Naive B cell (primary cell): ENCODE measurements at regions not wholly inside any gene's neighbourhood (a gene's known extent, or its start where the extent isn't known, plus 50 kb on each side); places are given as distances from the start of the nearest gene placed in this dataset.

Source experiments
- ATAC-seq, 2 donors: fragments of 150-1000 bp; cut with Tn5 transposase; 2 replicates each; pipeline ENCODE4 v1.10.0; 2021; ENCODE audit warnings: low read depth in 2 of 2, mild to moderate bottlenecking in 2 of 2, moderate library complexity in 2 of 2
- DNase-seq: peaks from one replicate; pipeline ENCODE4 v3.0.0; 2022
- H3K27ac Mint-ChIP-seq, 6 donors: one replicate each; pipeline ENCODE4 v1.8.0; 2020 to 2022; ENCODE audit warnings: mild to moderate bottlenecking in 6 of 6, mixed read lengths in 6 of 6, moderate library complexity in 5 of 6, inconsistent platforms in 2 of 6
- H3K27me3 Mint-ChIP-seq, 3 donors: one replicate each; pipeline ENCODE4 v1.8.0; 2021 to 2022; ENCODE audit warnings: mixed read lengths in 3 of 3, mild to moderate bottlenecking in 1 of 3
- H3K36me3 Mint-ChIP-seq, 2 donors: one replicate each; pipeline ENCODE4 v1.8.0; 2020 to 2022; ENCODE audit warnings: mixed read lengths in 2 of 2, inconsistent platforms in 1 of 2, mild to moderate bottlenecking in 1 of 2
- H3K4me1 Mint-ChIP-seq, 3 donors: one replicate each; pipeline ENCODE4 v1.8.0; 2020 to 2022; ENCODE audit warnings: mixed read lengths in 3 of 3, inconsistent platforms in 1 of 3, mild to moderate bottlenecking in 1 of 3, moderate library complexity in 1 of 3
- H3K4me3 Mint-ChIP-seq, 8 donors: one replicate each; pipeline ENCODE4 v1.8.0; 2020 to 2022; ENCODE audit warnings: mild to moderate bottlenecking in 8 of 8, mixed read lengths in 8 of 8, moderate library complexity in 8 of 8, inconsistent platforms in 2 of 8
- H3K9me3 Mint-ChIP-seq, 7 donors: one replicate each; pipeline ENCODE4 v1.8.0; 2020 to 2022; ENCODE audit warnings: mixed read lengths in 7 of 7, mild to moderate bottlenecking in 5 of 7, inconsistent platforms in 2 of 7, moderate library complexity in 1 of 7

GRCh38 chr2:611519-611918, 65.7 kb downstream of the TMEM18 start:
- H3K27ac Mint-ChIP-seq = no peak overlapping the region
- no peak overlapping the region for H3K4me3 Mint-ChIP-seq
- ATAC-seq = no peak
- H3K36me3 Mint-ChIP-seq = no peaks in the 10 kb centered on the region
- no peaks in the 10 kb centered on the region for H3K4me1 Mint-ChIP-seq
- H3K9me3 Mint-ChIP-seq = peaks cover 0 to under 1% (median 0%) of the 10 kb centered on the region in 7 donors
- peaks cover 6 to 37% (median 20%) of the 10 kb centered on the region in 3 donors for H3K27me3 Mint-ChIP-seq
- no peak for DNase-seq

DNA sequence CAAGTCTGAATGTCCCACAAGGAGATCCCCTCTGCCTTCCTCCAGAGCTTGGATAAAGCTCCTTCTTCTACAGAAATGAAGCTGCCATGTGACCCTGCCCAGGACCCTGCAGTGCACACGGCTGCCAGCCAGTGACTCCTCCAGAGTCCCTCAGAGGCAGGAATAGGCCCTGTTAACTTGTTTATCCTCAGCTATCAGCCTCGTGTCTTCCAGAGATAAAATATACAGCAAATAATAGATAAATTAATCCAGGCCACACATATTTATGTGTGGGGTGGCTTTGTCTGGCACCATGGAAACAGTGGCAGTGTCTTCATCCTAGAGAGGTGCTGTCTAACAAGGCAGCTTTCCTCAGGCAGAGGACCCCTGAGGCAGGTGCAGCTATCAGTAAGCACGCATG, 66.7 kb downstream of the TMEM18 start:
- H3K4me1 Mint-ChIP-seq = no peaks in the 10 kb centered on the region
- no peak overlapping the region for H3K4me3 Mint-ChIP-seq
- no peaks in the 10 kb centered on the region for H3K36me3 Mint-ChIP-seq
- no peaks in the 10 kb centered on the region for H3K9me3 Mint-ChIP-seq
- no peak for ATAC-seq
- no peak overlapping the region for H3K27ac Mint-ChIP-seq
- peaks cover 6 to 29% (median 17%) of the 10 kb centered on the region in 3 donors for H3K27me3 Mint-ChIP-seq
- DNase-seq = no peak

GRCh38 chr2:609881-610280, 67.3 kb downstream of the TMEM18 start:
- Mint-ChIP-seq H3K9me3 (no peaks in the 10 kb centered on the region), H3K4me3 (no peak overlapping the region), H3K36me3 (no peaks in the 10 kb centered on the region), H3K27me3 (peaks cover 6 to 25% (median 17%) of the 10 kb centered on the region in 3 donors), H3K4me1 (no peaks in the 10 kb centered on the region), H3K27ac (no peak overlapping the region)
- DNase-seq = no peak
- no peak for ATAC-seq

GRCh38 chr2:609449-609848, 67.8 kb downstream of the TMEM18 start:
- H3K9me3 Mint-ChIP-seq = no peaks in the 10 kb centered on the region
- no peaks in the 10 kb centered on the region for H3K4me1 Mint-ChIP-seq
- ATAC-seq (no peak), DNase-seq (no peak)
- H3K27ac Mint-ChIP-seq = no peak overlapping the region
- no peaks in the 10 kb centered on the region for H3K36me3 Mint-ChIP-seq
- H3K27me3 Mint-ChIP-seq = peaks cover 6 to 25% (median 17%) of the 10 kb centered on the region in 3 donors
- H3K4me3 Mint-ChIP-seq = no peak overlapping the region

GRCh38 chr2:608711-609110, 68.5 kb downstream of the TMEM18 start:
- Mint-ChIP-seq H3K9me3 (peaks cover 0 to 5% (median 0%) of the 10 kb centered on the region in 7 donors), H3K36me3 (no peaks in the 10 kb centered on the region), H3K4me1 (peaks cover 0 to 2% (median 0%) of the 10 kb centered on the region in 3 donors), H3K27me3 (peaks cover 6 to 21% (median 17%) of the 10 kb centered on the region in 3 donors), H3K27ac (no peak overlapping the region), H3K4me3 (no peak overlapping the region)
- ATAC-seq = no peak
- DNase-seq = no peak

DNA sequence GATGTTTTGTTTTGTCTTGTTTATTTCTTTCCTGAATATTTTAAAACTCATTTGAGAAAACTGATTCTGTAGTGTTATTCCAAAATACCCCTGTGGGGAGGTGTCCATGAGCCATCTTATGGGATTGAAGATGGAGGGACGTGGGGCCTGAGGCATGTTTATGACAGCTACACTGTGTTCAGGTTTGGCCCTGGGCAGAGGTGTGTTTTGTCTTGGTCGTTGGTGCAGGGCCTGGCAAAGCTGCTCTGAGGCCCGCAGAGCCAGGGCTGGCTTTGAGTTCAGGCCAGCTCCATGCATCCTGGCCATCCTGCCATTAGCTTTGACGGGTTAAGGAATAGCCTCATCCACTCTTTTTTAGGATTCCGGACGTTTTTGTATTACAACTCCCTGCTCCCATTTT, 68.9 kb downstream of the TMEM18 start:
- peaks cover 0 to 8% (median 0%) of the 10 kb centered on the region in 7 donors for H3K9me3 Mint-ChIP-seq
- H3K27ac Mint-ChIP-seq = no peak overlapping the region
- H3K4me1 Mint-ChIP-seq = peaks cover 0 to 4% (median 0%) of the 10 kb centered on the region in 3 donors
- H3K4me3 Mint-ChIP-seq = no peak overlapping the region
- no peak for DNase-seq
- ATAC-seq = no peak
- H3K27me3 Mint-ChIP-seq = peaks cover 6 to 18% (median 17%) of the 10 kb centered on the region in 3 donors
- no peaks in the 10 kb centered on the region for H3K36me3 Mint-ChIP-seq

DNA sequence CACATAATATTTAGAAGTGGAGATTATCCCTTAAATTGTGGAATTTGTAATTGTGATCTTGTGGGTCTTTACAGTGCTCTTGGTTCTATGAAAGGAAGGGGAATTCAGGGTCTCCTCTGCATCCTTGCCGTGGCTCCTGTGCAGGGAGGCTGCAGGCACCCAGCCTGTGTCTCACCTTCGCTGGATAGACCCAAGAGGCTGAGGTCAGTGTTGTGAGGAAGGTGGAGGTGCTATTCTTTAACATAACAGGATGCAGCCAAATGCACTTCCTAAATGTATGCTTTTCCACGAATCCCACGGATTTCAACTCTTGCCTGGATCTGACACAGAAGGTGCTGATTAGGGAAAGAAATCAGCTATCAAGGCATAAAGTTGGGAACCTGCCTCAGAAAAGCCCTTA, 69.5 kb downstream of the TMEM18 start:
- no peak overlapping the region for H3K27ac Mint-ChIP-seq
- H3K36me3 Mint-ChIP-seq = no peaks in the 10 kb centered on the region
- H3K27me3 Mint-ChIP-seq = peaks cover 6 to 18% (median 17%) of the 10 kb centered on the region in 3 donors
- DNase-seq (no peak), ATAC-seq (no peak)
- H3K4me3 Mint-ChIP-seq = no peak overlapping the region
- H3K4me1 Mint-ChIP-seq = peaks cover 0 to 4% (median 0%) of the 10 kb centered on the region in 3 donors
- H3K9me3 Mint-ChIP-seq = peaks cover 0 to 8% (median 0%) of the 10 kb centered on the region in 7 donors

- ATAC-seq = no peak
These were observed 70.0 kb downstream of the TMEM18 start for GRCh38 chr2:607172-607571.

GRCh38 chr2:605674-606608, 71.3 kb downstream of the TMEM18 start:
- Mint-ChIP-seq H3K4me3 (no peak overlapping the region), H3K36me3 (no peaks in the 10 kb centered on the region), H3K4me1 (peaks cover 0 to 4% (median 0%) of the 10 kb centered on the region in 3 donors), H3K9me3 (peaks cover 0 to 8% (median 0%) of the 10 kb centered on the region in 7 donors), H3K27me3 (peaks cover 6 to 15% (median 13%) of the 10 kb centered on the region in 3 donors), H3K27ac (no peak overlapping the region)
- DNase-seq (no peak), ATAC-seq (no peak)

More at GRCh38 chr2:607172-607571, 70.0 kb downstream of the TMEM18 start:
- Mint-ChIP-seq H3K27me3 (peaks cover 6 to 18% (median 17%) of the 10 kb centered on the region in 3 donors), H3K9me3 (peaks cover 0 to 8% (median 0%) of the 10 kb centered on the region in 7 donors), H3K4me1 (peaks cover 0 to 4% (median 0%) of the 10 kb centered on the region in 3 donors), H3K27ac (peak overlapping the region in 1 of 6 donors; percentile 76), H3K4me3 (no peak overlapping the region), H3K36me3 (no peaks in the 10 kb centered on the region)
- DNase-seq = no peak

- H3K36me3 Mint-ChIP-seq = no peaks in the 10 kb centered on the region
- peaks cover 6 to 8% (median 6%) of the 10 kb centered on the region in 3 donors for H3K27me3 Mint-ChIP-seq
- peaks cover 0 to 4% (median 0%) of the 10 kb centered on the region in 3 donors for H3K4me1 Mint-ChIP-seq
- no peak for ATAC-seq
- H3K4me3 Mint-ChIP-seq = no peak overlapping the region
- H3K27ac Mint-ChIP-seq = no peak overlapping the region
- DNase-seq = no peak
- H3K9me3 Mint-ChIP-seq = peaks cover 0 to 8% (median 0%) of the 10 kb centered on the region in 7 donors
These were observed 72.2 kb downstream of the TMEM18 start for GRCh38 chr2:604854-605524.

DNA sequence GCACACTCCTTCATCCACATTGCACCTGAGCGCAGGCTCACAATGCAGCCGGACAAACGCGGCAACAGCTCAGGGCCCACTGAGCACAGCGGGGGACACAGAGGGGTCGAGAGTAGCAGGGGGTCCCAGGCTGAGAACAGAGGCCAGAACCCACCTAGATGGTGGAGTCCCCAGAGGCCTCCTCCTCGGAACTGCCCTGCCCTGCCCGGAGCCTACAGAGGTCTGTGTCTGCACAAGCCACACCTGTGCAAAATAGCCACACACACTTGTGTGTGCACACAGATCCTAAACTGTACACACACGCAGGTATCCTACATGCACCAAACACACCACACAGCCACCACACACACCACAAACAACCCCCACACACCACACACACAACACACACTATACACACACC, 72.8 kb downstream of the TMEM18 start:
- DNase-seq = no peak
- H3K9me3 Mint-ChIP-seq = peaks cover 0 to 8% (median 0%) of the 10 kb centered on the region in 7 donors
- no peak overlapping the region for H3K4me3 Mint-ChIP-seq
- H3K36me3 Mint-ChIP-seq = no peaks in the 10 kb centered on the region
- peak overlapping the region in 1 of 6 donors; percentile 9 for H3K27ac Mint-ChIP-seq
- H3K4me1 Mint-ChIP-seq = peaks cover 0 to 4% (median 0%) of the 10 kb centered on the region in 3 donors
- no peak for ATAC-seq
- peaks cover 5 to 8% (median 6%) of the 10 kb centered on the region in 3 donors for H3K27me3 Mint-ChIP-seq

GRCh38 chr2:603869-604268, 73.3 kb downstream of the TMEM18 start:
- no peaks in the 10 kb centered on the region for H3K36me3 Mint-ChIP-seq
- peak overlapping the region in 2 of 6 donors; percentile 9 to 10 for H3K27ac Mint-ChIP-seq
- H3K9me3 Mint-ChIP-seq = peaks cover 0 to 8% (median 0%) of the 10 kb centered on the region in 7 donors
- ATAC-seq (no peak), DNase-seq (no peak)
- H3K4me1 Mint-ChIP-seq = peaks cover 0 to 4% (median 0%) of the 10 kb centered on the region in 3 donors
- H3K27me3 Mint-ChIP-seq = peaks cover 5 to 8% (median 6%) of the 10 kb centered on the region in 3 donors
- H3K4me3 Mint-ChIP-seq = no peak overlapping the region

DNA sequence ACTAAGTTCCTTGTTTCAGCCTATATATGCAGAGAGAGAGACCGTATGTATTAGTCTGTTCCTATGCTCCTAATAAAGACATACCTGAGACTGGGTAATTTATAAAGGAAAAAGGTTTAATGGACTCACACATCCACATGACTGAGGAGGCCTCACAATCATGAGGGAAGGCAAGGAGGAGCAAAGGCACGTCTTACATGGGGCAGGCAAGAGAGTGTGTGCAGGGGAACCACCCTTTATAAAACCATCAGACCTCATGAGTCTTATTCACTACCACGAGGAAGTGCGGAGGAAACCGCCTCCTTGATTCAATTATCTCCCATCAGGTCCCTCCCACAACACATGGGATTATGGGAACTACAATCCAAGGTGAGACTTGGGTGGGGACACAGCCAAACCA, 73.8 kb downstream of the TMEM18 start:
- H3K27ac Mint-ChIP-seq = no peak overlapping the region

More for the DNA sequence above, 73.8 kb downstream of the TMEM18 start:
- ATAC-seq (no peak), DNase-seq (no peak)
- Mint-ChIP-seq H3K36me3 (no peaks in the 10 kb centered on the region), H3K4me1 (peaks cover 0 to 4% (median 0%) of the 10 kb centered on the region in 3 donors), H3K9me3 (peaks cover 0 to 8% (median 0%) of the 10 kb centered on the region in 7 donors), H3K27me3 (peaks cover 5 to 8% (median 6%) of the 10 kb centered on the region in 3 donors), H3K4me3 (no peak overlapping the region)
